ENCODE measurements at regions not wholly inside any gene's neighbourhood (a gene's known extent, or its start where the extent isn't known, plus 50 kb on each side); places are given as distances from the start of the nearest gene placed in this dataset.
A peak's percentile ranks its signal among the peaks of the same experiment; 100 is the strongest.

DNA sequence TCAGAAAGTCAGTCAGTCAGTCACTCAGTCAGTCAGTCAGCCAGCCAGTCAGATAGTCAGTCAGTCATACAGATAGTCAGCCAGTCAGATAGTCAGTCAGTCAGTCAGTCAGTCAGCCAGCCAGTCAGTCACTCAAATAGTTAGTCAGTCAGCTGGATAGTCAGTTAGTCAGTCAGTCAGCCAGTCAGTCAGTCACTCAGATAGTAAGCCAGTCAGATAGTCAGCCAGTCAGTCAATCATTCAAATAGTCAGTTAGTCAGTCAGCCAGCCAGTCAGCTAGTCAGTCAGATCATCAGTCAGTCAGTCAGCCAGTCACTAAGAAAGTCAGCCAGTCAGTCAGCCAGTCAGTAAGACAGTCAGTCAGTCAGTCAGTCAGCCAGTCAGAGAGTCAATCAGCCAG is 477.1 kb downstream of the AGTPBP1 start:
- DNase-seq (ENCODE audit: low spot score) (no peak), ATAC-seq (no peak)

DNA sequence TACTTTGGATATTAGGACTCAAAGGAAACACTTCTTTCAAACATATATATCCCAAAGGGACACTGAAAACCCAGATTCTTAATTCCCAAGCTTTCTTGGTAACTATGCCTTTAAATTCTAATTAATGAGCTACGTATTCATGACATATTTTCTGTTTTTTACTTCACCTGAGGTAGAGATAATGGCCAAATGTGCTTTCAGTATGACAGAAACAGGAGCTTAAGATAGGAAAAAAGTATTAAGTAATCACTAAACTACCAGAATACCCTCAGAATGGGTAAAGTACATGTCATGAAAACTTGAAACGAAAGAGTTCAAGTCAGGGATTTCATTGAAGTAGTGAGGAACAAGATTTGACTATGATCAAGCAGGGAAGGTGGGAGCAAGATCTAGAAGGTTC is 478.5 kb downstream of the AGTPBP1 start:
- no peak for DNase-seq (ENCODE audit: low spot score)
- ATAC-seq, result no peak

DNA sequence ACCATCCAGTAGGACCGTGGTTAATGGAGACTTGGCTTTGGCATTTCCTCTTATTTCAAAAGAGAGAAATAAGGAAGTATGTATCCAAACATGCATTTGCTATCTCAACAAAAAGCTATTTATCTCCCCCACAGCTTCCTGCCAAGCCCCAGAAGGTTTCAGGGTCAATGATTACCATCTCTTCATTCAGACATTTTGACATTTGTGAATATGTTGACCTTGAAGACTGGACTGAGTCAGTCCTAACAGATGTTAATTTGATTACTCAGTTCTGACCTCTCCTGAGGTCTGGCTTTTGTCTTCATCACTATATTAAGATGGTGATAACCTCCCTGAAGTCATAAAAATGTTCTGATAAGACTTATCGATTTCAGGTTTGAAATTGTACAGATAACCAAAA is 479.4 kb downstream of the AGTPBP1 start:
- DNase-seq (ENCODE audit: low spot score) (no peak), ATAC-seq (no peak)

DNA sequence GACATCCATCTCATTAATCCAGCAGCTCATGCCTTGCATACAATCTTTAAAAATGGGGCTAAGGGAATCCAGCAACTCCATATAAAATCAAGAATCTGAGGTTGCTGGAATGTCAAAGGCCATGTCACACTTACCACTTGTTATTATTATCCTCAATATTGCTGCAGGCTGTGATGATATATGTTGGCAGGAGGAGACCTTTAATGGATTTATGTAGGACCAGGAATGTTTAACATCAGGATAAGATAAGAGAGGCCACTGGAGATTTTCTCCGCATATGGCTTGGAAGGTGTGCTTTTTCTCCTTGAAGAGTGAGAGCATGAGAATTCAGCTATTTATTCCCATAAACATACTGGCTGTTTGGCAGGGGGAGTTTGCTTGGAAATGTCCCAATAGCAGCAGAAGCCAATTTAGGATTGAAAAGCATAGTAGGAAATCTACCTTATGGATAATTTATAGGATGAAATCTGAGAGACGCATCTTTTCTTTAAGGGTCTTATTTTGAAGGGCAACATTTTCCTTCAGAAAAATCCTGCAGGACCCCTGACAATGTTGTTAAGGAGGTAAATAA is 481.4 kb downstream of the AGTPBP1 start:
- ATAC-seq (no peak), DNase-seq (ENCODE audit: low spot score) (no peak)

- ATAC-seq (peak; percentile 86), DNase-seq (ENCODE audit: low spot score) (no peak)
Observed at GRCh38 chr9:85258823-85259370, 482.9 kb downstream of the AGTPBP1 start.

DNA sequence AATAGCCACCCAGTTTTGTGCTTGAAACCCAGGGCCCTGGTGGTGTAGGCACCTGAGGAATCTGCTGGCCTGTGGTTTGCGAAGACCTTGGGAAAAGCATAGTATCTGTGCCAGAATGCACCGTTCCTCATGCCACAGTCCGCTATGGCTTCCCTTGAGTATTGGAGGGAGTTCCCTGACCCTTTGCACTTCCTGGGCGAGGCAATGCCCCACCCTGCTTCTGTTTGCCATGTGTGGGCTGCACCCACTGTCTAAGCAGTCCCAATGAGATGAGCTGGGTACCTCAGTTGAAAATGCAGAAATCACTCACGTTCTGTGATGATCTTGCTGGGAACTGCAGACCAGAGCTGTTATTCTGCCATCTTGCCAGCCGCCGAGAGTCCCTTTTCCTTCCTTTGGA is 483.5 kb downstream of the AGTPBP1 start:
- no peak for ATAC-seq
- DNase-seq (ENCODE audit: low spot score), result no peak

DNA sequence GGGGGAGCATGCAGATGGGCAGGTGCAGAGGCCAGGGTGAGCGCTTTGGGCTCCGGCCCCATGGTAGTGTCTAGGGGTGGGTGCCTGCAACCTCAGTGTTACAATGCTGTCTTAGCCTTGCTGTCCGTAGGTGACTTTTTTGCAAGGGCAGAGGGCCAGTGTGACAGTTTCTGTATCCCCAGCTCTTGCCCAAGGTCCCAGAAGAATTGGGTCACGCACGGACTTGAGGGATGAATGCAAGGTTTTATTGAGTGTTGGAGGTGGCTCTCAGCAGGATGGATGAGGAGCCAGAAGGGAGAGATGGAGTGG is 492.5 kb downstream of the AGTPBP1 start:
- no peak for DNase-seq (ENCODE audit: low spot score)

GRCh38 chr9:85248514-85249312 is 493.0 kb downstream of the AGTPBP1 start:
- DNase-seq (ENCODE audit: low spot score) (no peak), ATAC-seq (no peak)

More for the DNA sequence above, 492.5 kb downstream of the AGTPBP1 start:
- ATAC-seq, result no peak

GRCh38 chr9:85246541-85246940 is 495.2 kb downstream of the AGTPBP1 start:
- ATAC-seq, result no peak
- no peak for DNase-seq (ENCODE audit: low spot score)

- no peak for ATAC-seq
- no peak for DNase-seq (ENCODE audit: low spot score)
Observed at GRCh38 chr9:85244856-85245255, 496.9 kb downstream of the AGTPBP1 start.

DNA sequence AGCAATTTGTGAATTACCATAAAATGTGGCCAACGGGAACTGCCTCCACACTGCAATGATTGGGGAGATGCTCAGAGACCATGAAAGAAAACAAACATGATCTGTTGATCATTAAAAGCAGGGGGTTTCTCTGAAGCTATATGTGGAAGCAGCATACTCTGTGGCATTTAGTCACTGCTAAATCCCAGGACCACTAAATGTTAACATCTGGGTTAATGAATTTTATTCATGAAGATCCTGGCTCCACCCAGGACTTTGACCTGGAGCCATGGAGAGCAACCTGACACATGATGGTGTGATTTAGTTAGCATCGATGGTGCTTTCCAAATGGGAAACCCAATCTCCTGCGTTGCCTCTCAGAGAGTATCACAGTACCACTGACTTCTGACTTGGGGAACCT is 497.8 kb downstream of the AGTPBP1 start:
- DNase-seq (ENCODE audit: low spot score), result no peak
- ATAC-seq, result no peak

DNA sequence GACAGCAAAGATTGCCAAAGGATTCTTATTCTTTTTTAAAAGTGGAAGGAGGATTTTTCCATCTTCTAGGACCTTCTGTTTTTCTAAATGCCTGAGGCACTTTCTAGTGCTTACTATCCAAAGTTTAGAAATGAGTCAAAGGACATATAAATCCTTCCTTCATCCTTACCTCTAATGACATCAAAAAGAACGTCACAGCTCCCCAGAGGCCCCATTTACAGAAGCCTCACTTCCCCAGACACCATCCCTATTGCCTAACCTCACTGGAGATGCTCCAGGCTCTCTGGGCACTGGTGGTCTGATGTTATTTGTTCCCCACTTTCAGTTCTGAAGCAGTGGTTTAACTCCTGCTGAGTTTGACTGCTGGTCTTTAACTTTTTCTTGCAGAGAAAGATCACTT is 504.3 kb downstream of the AGTPBP1 start:
- ATAC-seq (no peak), DNase-seq (ENCODE audit: low spot score) (no peak)

DNA sequence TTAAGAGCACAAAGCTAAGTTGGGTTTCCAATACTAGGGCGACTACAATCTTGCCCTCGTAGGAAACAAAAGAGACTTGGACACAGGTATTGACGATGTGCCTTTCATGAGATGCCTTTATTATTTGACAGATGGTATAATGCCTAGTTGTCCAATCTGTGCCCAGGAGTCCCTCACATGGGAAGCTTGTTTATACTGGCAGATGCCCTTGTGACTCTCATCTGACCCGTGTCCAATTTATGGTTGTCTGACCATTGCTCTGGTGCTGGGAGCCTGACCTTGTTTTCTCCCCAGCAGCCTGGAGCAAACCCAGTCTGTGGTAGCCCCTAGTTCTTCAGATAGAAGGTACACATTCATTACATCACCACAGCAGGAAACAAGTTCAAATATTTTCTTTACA is 511.7 kb downstream of the AGTPBP1 start:
- DNase-seq (ENCODE audit: low spot score) (no peak), ATAC-seq (no peak)

DNA sequence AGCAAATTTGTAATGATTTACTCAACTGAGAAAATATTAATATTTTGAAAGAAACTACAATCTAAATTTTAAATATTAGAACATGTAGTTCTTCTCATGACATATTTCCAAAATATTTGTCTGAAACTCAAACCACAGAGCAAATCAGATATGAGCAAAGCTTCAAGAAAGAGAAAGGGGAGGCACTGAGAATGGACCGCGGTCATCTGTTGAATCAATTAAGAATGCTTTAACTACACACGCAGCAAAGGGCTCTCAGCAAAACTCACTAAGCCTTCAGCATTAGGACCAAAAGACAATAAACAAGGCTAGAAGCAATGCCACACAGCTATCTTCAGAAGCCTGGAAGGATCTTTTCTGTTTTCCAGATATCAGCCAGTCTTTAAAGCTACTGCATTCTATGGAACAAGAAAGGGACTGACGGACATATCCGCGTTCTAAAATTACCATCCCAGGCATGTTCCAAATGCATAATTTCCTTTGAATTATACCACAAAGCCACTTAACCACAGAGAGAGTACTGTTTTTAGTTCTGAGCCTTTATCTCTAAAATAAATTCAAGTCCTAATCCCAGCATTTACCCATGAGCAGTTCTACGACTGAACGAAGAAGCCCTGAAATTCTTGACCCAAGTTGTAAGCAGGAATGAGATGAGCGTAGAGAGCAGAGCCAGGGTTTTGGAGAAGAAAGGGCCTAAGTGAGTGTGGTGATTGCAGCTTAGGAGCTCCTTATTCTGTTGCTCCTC is 513.5 kb downstream of the AGTPBP1 start:
- no peak for ATAC-seq
- DNase-seq (ENCODE audit: low spot score), result no peak

DNA sequence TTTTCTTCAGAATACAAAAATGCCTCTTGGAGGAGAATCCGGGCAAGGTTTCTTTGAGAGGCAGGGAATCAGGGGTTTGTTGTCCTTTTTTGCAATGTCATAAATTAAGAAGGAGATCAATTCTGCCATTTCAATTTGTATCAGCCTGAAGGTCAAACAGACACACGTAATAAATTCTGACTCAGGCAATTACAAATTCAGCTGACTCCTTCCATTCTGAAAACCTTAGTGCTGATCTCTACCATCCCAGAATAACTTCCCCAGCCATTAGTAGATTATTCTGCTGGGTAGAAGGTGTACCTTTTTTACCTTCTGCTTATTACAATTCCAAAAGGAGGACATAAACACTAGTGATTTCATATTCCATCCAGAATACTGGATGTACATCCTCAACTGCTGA is 516.6 kb downstream of the AGTPBP1 start:
- DNase-seq (ENCODE audit: low spot score), result no peak

GRCh38 chr9:85224729-85225128 is 517.0 kb downstream of the AGTPBP1 start:
- DNase-seq (ENCODE audit: low spot score) (no peak), ATAC-seq (no peak)

More for the DNA sequence above, 516.6 kb downstream of the AGTPBP1 start:
- ATAC-seq, result no peak

DNA sequence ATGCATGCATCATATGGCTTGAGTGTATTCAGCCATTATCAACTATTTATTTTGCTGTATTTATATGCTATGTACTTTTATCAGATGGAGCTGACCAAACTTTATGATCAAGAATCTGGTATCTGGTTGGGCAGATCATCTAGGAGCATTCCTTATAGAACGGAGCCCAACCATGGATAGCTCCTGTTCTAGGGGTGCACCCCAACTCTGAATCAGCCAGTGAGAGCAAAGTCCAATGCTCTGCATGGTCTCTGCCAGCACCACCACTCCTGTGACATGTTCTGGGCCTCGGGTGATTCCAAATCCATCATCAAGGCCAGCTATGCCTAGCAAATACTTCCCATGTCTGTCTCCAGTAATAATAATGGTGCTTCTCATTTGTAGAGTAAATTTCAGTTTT is 517.5 kb downstream of the AGTPBP1 start:
- ATAC-seq (no peak), DNase-seq (ENCODE audit: low spot score) (no peak)

- no peak for ATAC-seq
- DNase-seq (ENCODE audit: low spot score), result no peak
Observed at GRCh38 chr9:85223506-85224125, 518.1 kb downstream of the AGTPBP1 start.

- DNase-seq (ENCODE audit: low spot score), result no peak
- no peak for ATAC-seq
Observed at GRCh38 chr9:85216601-85217000, 525.2 kb downstream of the AGTPBP1 start.

DNA sequence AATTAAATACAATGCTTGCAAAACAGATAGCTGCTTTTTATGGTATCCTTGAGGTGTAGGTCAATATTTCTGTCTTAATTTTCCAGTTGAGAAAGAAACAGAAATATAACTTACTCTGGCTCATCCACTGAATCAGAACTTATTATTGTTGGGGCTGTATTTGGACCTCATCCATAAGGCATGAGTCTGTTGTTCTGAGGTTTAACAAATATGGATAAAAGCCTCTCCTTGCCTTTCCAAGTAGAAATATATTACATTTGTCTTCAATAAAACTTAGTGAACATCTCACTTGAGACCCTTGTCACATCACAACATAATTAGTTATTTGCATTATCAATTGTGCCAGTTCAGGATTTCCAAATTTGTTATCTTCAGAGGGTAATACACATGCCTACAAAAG is 525.8 kb downstream of the AGTPBP1 start:
- ATAC-seq (no peak), DNase-seq (ENCODE audit: low spot score) (no peak)

GRCh38 chr9:85215416-85215815 is 526.3 kb downstream of the AGTPBP1 start:
- ATAC-seq, result no peak
- no peak for DNase-seq (ENCODE audit: low spot score)

Data from left lobe of liver (tissue), 2 donors.